ENCODE measurements at regions not wholly inside any gene's neighbourhood (a gene's known extent, or its start where the extent isn't known, plus 50 kb on each side); places are given as distances from the start of the nearest gene placed in this dataset.

GRCh38 chr2:128717758-128718710 is 399.4 kb upstream of the HS6ST1 start:
- H3K36me3 ChIP-seq (ENCODE audit: insufficient read depth, low read length, poor library complexity, severe bottlenecking) = no peaks in the 10 kb centered on the region
- DNase-seq (ENCODE audit: low spot score) = no peak
- no peak overlapping the region for H3K27ac ChIP-seq (ENCODE audit: low read depth, low read length, poor library complexity, severe bottlenecking)
- H3K27me3 ChIP-seq (replicated peaks; ENCODE audit: insufficient read depth, low read depth, low read length, poor library complexity) = no peaks in the 10 kb centered on the region
- CTCF ChIA-PET = no interaction called here
- TF ChIP-seq EZH2 (IDR thresholded peaks at IDR 0.05; ENCODE audit: borderline replicate concordance, low read depth, low read length, poor library complexity, severe bottlenecking) = no peak
- TF ChIP-seq CTCF (conservative IDR thresholded peaks at IDR 0.05; ENCODE audit: low read depth, low read length) = no peak
- BruUV-seq (replicated peaks) = no TSS peak
- intact Hi-C loops (cut with micrococcal nuclease; ENCODE audit: unreplicated experiment) = no loop called here
- no peak overlapping the region for H3K4me3 ChIP-seq (ENCODE audit: low read depth, low read length, poor library complexity, severe bottlenecking)
- POLR2A ChIA-PET (ENCODE audit: low non-redundant PET) = no interaction called here
- no peaks in the 10 kb centered on the region for H3K9me3 ChIP-seq (ENCODE audit: low read depth, low read length, poor library complexity, severe bottlenecking)
- no peaks in the 10 kb centered on the region for H3K4me1 ChIP-seq (ENCODE audit: insufficient read depth, low read length, poor library complexity, severe bottlenecking)

- no peaks in the 10 kb centered on the region for H3K9me3 ChIP-seq (ENCODE audit: low read depth, low read length, poor library complexity, severe bottlenecking)
- H3K36me3 ChIP-seq (ENCODE audit: insufficient read depth, low read length, poor library complexity, severe bottlenecking) = no peaks in the 10 kb centered on the region
- intact Hi-C loops (cut with micrococcal nuclease; ENCODE audit: unreplicated experiment) = no loop called here
- H3K4me3 ChIP-seq (ENCODE audit: low read depth, low read length, poor library complexity, severe bottlenecking) = no peak overlapping the region
- no peaks in the 10 kb centered on the region for H3K27me3 ChIP-seq (replicated peaks; ENCODE audit: insufficient read depth, low read depth, low read length, poor library complexity)
- no peak for DNase-seq (ENCODE audit: low spot score)
- H3K4me1 ChIP-seq (ENCODE audit: insufficient read depth, low read length, poor library complexity, severe bottlenecking) = no peaks in the 10 kb centered on the region
- POLR2A ChIA-PET (ENCODE audit: low non-redundant PET) = no interaction called here
- H3K27ac ChIP-seq (ENCODE audit: low read depth, low read length, poor library complexity, severe bottlenecking) = no peak overlapping the region
- BruUV-seq (replicated peaks) = no TSS peak
- CTCF ChIA-PET = no interaction called here
- TF ChIP-seq CTCF (conservative IDR thresholded peaks at IDR 0.05; ENCODE audit: low read depth, low read length) = no peak
- no peak for TF ChIP-seq EZH2 (IDR thresholded peaks at IDR 0.05; ENCODE audit: borderline replicate concordance, low read depth, low read length, poor library complexity, severe bottlenecking)
Observed at GRCh38 chr2:128720080-128721022, 401.7 kb upstream of the HS6ST1 start.

- BruUV-seq (replicated peaks) = no TSS peak
- no peak for DNase-seq (ENCODE audit: low spot score)
- Histone ChIP-seq H3K4me3 (ENCODE audit: low read depth, low read length, poor library complexity, severe bottlenecking) (no peak overlapping the region), H3K36me3 (ENCODE audit: insufficient read depth, low read length, poor library complexity, severe bottlenecking) (no peaks in the 10 kb centered on the region), H3K27ac (ENCODE audit: low read depth, low read length, poor library complexity, severe bottlenecking) (no peak overlapping the region), H3K4me1 (ENCODE audit: insufficient read depth, low read length, poor library complexity, severe bottlenecking) (no peaks in the 10 kb centered on the region), H3K9me3 (ENCODE audit: low read depth, low read length, poor library complexity, severe bottlenecking) (no peaks in the 10 kb centered on the region), H3K27me3 (replicated peaks; ENCODE audit: insufficient read depth, low read depth, low read length, poor library complexity) (no peaks in the 10 kb centered on the region)
- intact Hi-C loops (cut with micrococcal nuclease; ENCODE audit: unreplicated experiment) = no loop called here
- ChIA-PET CTCF (no interaction called here), POLR2A (ENCODE audit: low non-redundant PET) (no interaction called here)
- no peak for TF ChIP-seq EZH2 (IDR thresholded peaks at IDR 0.05; ENCODE audit: borderline replicate concordance, low read depth, low read length, poor library complexity, severe bottlenecking)
- no peak for TF ChIP-seq CTCF (conservative IDR thresholded peaks at IDR 0.05; ENCODE audit: low read depth, low read length)
Observed at GRCh38 chr2:128721096-128721495, 402.4 kb upstream of the HS6ST1 start.

Data from A673 (cell line).